ENCODE measurements at regions not wholly inside any gene's neighbourhood (a gene's known extent, or its start where the extent isn't known, plus 50 kb on each side); places are given as distances from the start of the nearest gene placed in this dataset.

- Histone ChIP-seq H3K4me3 (ENCODE audit: low read length in 3 of 3) (no peak overlapping the region), H3K36me3 (ENCODE audit: control insufficient read depth in 3 of 3, insufficient read depth in 3 of 3, low read length in 3 of 3) (no peaks in the 10 kb centered on the region), H3K4me1 (ENCODE audit: control insufficient read depth in 3 of 3, insufficient read depth in 3 of 3, low read length in 3 of 3) (no peaks in the 10 kb centered on the region), H3K27ac (ENCODE audit: low read depth, low read length) (no peak overlapping the region), H3K9me3 (ENCODE audit: control insufficient read depth in 3 of 3, low read length in 3 of 3) (no peaks in the 10 kb centered on the region), H3K9ac (ENCODE audit: low read depth in 1 of 3, low read length in 3 of 3) (no peak overlapping the region), H3K27me3 (ENCODE audit: control insufficient read depth in 3 of 3, insufficient read depth in 3 of 3, low read length in 3 of 3) (peaks cover 0 to 2% (median under 1%) of the 10 kb centered on the region in 3 donors)
Observed at GRCh38 chr2:118568700-118569099, 278.7 kb downstream of the EN1 start.

- Histone ChIP-seq H3K4me1 (ENCODE audit: control insufficient read depth in 3 of 3, insufficient read depth in 3 of 3, low read length in 3 of 3) (no peaks in the 10 kb centered on the region), H3K4me3 (ENCODE audit: low read length in 3 of 3) (no peak overlapping the region), H3K9me3 (ENCODE audit: control insufficient read depth in 3 of 3, low read length in 3 of 3) (no peaks in the 10 kb centered on the region), H3K36me3 (ENCODE audit: control insufficient read depth in 3 of 3, insufficient read depth in 3 of 3, low read length in 3 of 3) (no peaks in the 10 kb centered on the region), H3K9ac (ENCODE audit: low read depth in 1 of 3, low read length in 3 of 3) (no peak overlapping the region), H3K27me3 (ENCODE audit: control insufficient read depth in 3 of 3, insufficient read depth in 3 of 3, low read length in 3 of 3) (no peaks in the 10 kb centered on the region), H3K27ac (ENCODE audit: low read depth, low read length) (no peak overlapping the region)
Observed at GRCh38 chr2:118565786-118566540, 281.5 kb downstream of the EN1 start.

GRCh38 chr2:118565301-118565700 lies 282.1 kb downstream of the EN1 start:
- Histone ChIP-seq H3K9me3 (ENCODE audit: control insufficient read depth in 3 of 3, low read length in 3 of 3) (no peaks in the 10 kb centered on the region), H3K4me1 (ENCODE audit: control insufficient read depth in 3 of 3, insufficient read depth in 3 of 3, low read length in 3 of 3) (no peaks in the 10 kb centered on the region), H3K27ac (ENCODE audit: low read depth, low read length) (no peak overlapping the region), H3K9ac (ENCODE audit: low read depth in 1 of 3, low read length in 3 of 3) (no peak overlapping the region), H3K4me3 (ENCODE audit: low read length in 3 of 3) (no peak overlapping the region), H3K36me3 (ENCODE audit: control insufficient read depth in 3 of 3, insufficient read depth in 3 of 3, low read length in 3 of 3) (no peaks in the 10 kb centered on the region), H3K27me3 (ENCODE audit: control insufficient read depth in 3 of 3, insufficient read depth in 3 of 3, low read length in 3 of 3) (no peaks in the 10 kb centered on the region)

- Histone ChIP-seq H3K9me3 (ENCODE audit: control insufficient read depth in 3 of 3, low read length in 3 of 3) (no peaks in the 10 kb centered on the region), H3K27ac (ENCODE audit: low read depth, low read length) (no peak overlapping the region), H3K4me1 (ENCODE audit: control insufficient read depth in 3 of 3, insufficient read depth in 3 of 3, low read length in 3 of 3) (no peaks in the 10 kb centered on the region), H3K27me3 (ENCODE audit: control insufficient read depth in 3 of 3, insufficient read depth in 3 of 3, low read length in 3 of 3) (no peaks in the 10 kb centered on the region), H3K36me3 (ENCODE audit: control insufficient read depth in 3 of 3, insufficient read depth in 3 of 3, low read length in 3 of 3) (no peaks in the 10 kb centered on the region), H3K4me3 (ENCODE audit: low read length in 3 of 3) (no peak overlapping the region), H3K9ac (ENCODE audit: low read depth in 1 of 3, low read length in 3 of 3) (no peak overlapping the region)
Observed at GRCh38 chr2:118562144-118562543, 285.3 kb downstream of the EN1 start.

- H3K9me3 ChIP-seq (ENCODE audit: control insufficient read depth in 3 of 3, low read length in 3 of 3), result no peaks in the 10 kb centered on the region
- no peaks in the 10 kb centered on the region for H3K27me3 ChIP-seq (ENCODE audit: control insufficient read depth in 3 of 3, insufficient read depth in 3 of 3, low read length in 3 of 3)
- no peaks in the 10 kb centered on the region for H3K36me3 ChIP-seq (ENCODE audit: control insufficient read depth in 3 of 3, insufficient read depth in 3 of 3, low read length in 3 of 3)
- no peaks in the 10 kb centered on the region for H3K4me1 ChIP-seq (ENCODE audit: control insufficient read depth in 3 of 3, insufficient read depth in 3 of 3, low read length in 3 of 3)
- H3K27ac ChIP-seq (ENCODE audit: low read depth, low read length), result no peak overlapping the region
- no peak overlapping the region for H3K4me3 ChIP-seq (ENCODE audit: low read length in 3 of 3)
- no peak overlapping the region for H3K9ac ChIP-seq (ENCODE audit: low read depth in 1 of 3, low read length in 3 of 3)
Observed at GRCh38 chr2:118558846-118559245, 288.6 kb downstream of the EN1 start.

GRCh38 chr2:118557791-118558190 lies 289.7 kb downstream of the EN1 start:
- no peaks in the 10 kb centered on the region for H3K9me3 ChIP-seq (ENCODE audit: control insufficient read depth in 3 of 3, low read length in 3 of 3)
- no peaks in the 10 kb centered on the region for H3K36me3 ChIP-seq (ENCODE audit: control insufficient read depth in 3 of 3, insufficient read depth in 3 of 3, low read length in 3 of 3)
- H3K9ac ChIP-seq (ENCODE audit: low read depth in 1 of 3, low read length in 3 of 3), result no peak overlapping the region
- no peak overlapping the region for H3K4me3 ChIP-seq (ENCODE audit: low read length in 3 of 3)
- H3K27ac ChIP-seq (ENCODE audit: low read depth, low read length), result no peak overlapping the region
- H3K4me1 ChIP-seq (ENCODE audit: control insufficient read depth in 3 of 3, insufficient read depth in 3 of 3, low read length in 3 of 3), result no peaks in the 10 kb centered on the region
- H3K27me3 ChIP-seq (ENCODE audit: control insufficient read depth in 3 of 3, insufficient read depth in 3 of 3, low read length in 3 of 3), result no peaks in the 10 kb centered on the region

- H3K4me1 ChIP-seq (ENCODE audit: control insufficient read depth in 3 of 3, insufficient read depth in 3 of 3, low read length in 3 of 3), result no peaks in the 10 kb centered on the region
- H3K27me3 ChIP-seq (ENCODE audit: control insufficient read depth in 3 of 3, insufficient read depth in 3 of 3, low read length in 3 of 3), result no peaks in the 10 kb centered on the region
- no peaks in the 10 kb centered on the region for H3K36me3 ChIP-seq (ENCODE audit: control insufficient read depth in 3 of 3, insufficient read depth in 3 of 3, low read length in 3 of 3)
- no peaks in the 10 kb centered on the region for H3K9me3 ChIP-seq (ENCODE audit: control insufficient read depth in 3 of 3, low read length in 3 of 3)
- no peak overlapping the region for H3K9ac ChIP-seq (ENCODE audit: low read depth in 1 of 3, low read length in 3 of 3)
- no peak overlapping the region for H3K27ac ChIP-seq (ENCODE audit: low read depth, low read length)
- H3K4me3 ChIP-seq (ENCODE audit: low read length in 3 of 3), result no peak overlapping the region
Observed at GRCh38 chr2:118557016-118557415, 290.4 kb downstream of the EN1 start.

- no peaks in the 10 kb centered on the region for H3K27me3 ChIP-seq (ENCODE audit: control insufficient read depth in 3 of 3, insufficient read depth in 3 of 3, low read length in 3 of 3)
Observed at GRCh38 chr2:118554616-118555015, 292.8 kb downstream of the EN1 start.

GRCh38 chr2:118549503-118549902 lies 297.9 kb downstream of the EN1 start:
- no peak overlapping the region for H3K27ac ChIP-seq (ENCODE audit: low read depth, low read length)
- no peaks in the 10 kb centered on the region for H3K4me1 ChIP-seq (ENCODE audit: control insufficient read depth in 3 of 3, insufficient read depth in 3 of 3, low read length in 3 of 3)
- H3K9ac ChIP-seq (ENCODE audit: low read depth in 1 of 3, low read length in 3 of 3), result no peak overlapping the region
- no peaks in the 10 kb centered on the region for H3K27me3 ChIP-seq (ENCODE audit: control insufficient read depth in 3 of 3, insufficient read depth in 3 of 3, low read length in 3 of 3)
- no peak overlapping the region for H3K4me3 ChIP-seq (ENCODE audit: low read length in 3 of 3)
- H3K36me3 ChIP-seq (ENCODE audit: control insufficient read depth in 3 of 3, insufficient read depth in 3 of 3, low read length in 3 of 3), result no peaks in the 10 kb centered on the region
- H3K9me3 ChIP-seq (ENCODE audit: control insufficient read depth in 3 of 3, low read length in 3 of 3), result no peaks in the 10 kb centered on the region

More at GRCh38 chr2:118554616-118555015, 292.8 kb downstream of the EN1 start:
- H3K27ac ChIP-seq (ENCODE audit: low read depth, low read length), result no peak overlapping the region
- H3K4me3 ChIP-seq (ENCODE audit: low read length in 3 of 3), result no peak overlapping the region
- no peaks in the 10 kb centered on the region for H3K4me1 ChIP-seq (ENCODE audit: control insufficient read depth in 3 of 3, insufficient read depth in 3 of 3, low read length in 3 of 3)
- no peak overlapping the region for H3K9ac ChIP-seq (ENCODE audit: low read depth in 1 of 3, low read length in 3 of 3)
- no peaks in the 10 kb centered on the region for H3K36me3 ChIP-seq (ENCODE audit: control insufficient read depth in 3 of 3, insufficient read depth in 3 of 3, low read length in 3 of 3)
- no peaks in the 10 kb centered on the region for H3K9me3 ChIP-seq (ENCODE audit: control insufficient read depth in 3 of 3, low read length in 3 of 3)

GRCh38 chr2:118548880-118549488 lies 298.5 kb downstream of the EN1 start:
- H3K36me3 ChIP-seq (ENCODE audit: control insufficient read depth in 3 of 3, insufficient read depth in 3 of 3, low read length in 3 of 3), result no peaks in the 10 kb centered on the region
- no peaks in the 10 kb centered on the region for H3K27me3 ChIP-seq (ENCODE audit: control insufficient read depth in 3 of 3, insufficient read depth in 3 of 3, low read length in 3 of 3)
- H3K9ac ChIP-seq (ENCODE audit: low read depth in 1 of 3, low read length in 3 of 3), result no peak overlapping the region
- no peak overlapping the region for H3K27ac ChIP-seq (ENCODE audit: low read depth, low read length)
- H3K4me3 ChIP-seq (ENCODE audit: low read length in 3 of 3), result no peak overlapping the region
- H3K9me3 ChIP-seq (ENCODE audit: control insufficient read depth in 3 of 3, low read length in 3 of 3), result no peaks in the 10 kb centered on the region
- no peaks in the 10 kb centered on the region for H3K4me1 ChIP-seq (ENCODE audit: control insufficient read depth in 3 of 3, insufficient read depth in 3 of 3, low read length in 3 of 3)

All from skeletal muscle tissue (tissue), 3 donors.